HG03432 (cell line): ENCODE measurements at regions not wholly inside any gene's neighbourhood (a gene's known extent, or its start where the extent isn't known, plus 50 kb on each side); places are given as distances from the start of the nearest gene placed in this dataset.
"Not testable (repeated sequence)": the region's sequence is repeated elsewhere in the genome, so short reads cannot be mapped to it uniquely, and the experiment has no call there.

Source experiments
- ATAC-seq: cut with Tn5 transposase; IDR thresholded peaks from one replicate; pipeline ENCODE4 v1.9.1; 2021; ENCODE audit warnings: mild to moderate bottlenecking, moderate library complexity; ENCODE audit not compliant: unreplicated experiment

DNA sequence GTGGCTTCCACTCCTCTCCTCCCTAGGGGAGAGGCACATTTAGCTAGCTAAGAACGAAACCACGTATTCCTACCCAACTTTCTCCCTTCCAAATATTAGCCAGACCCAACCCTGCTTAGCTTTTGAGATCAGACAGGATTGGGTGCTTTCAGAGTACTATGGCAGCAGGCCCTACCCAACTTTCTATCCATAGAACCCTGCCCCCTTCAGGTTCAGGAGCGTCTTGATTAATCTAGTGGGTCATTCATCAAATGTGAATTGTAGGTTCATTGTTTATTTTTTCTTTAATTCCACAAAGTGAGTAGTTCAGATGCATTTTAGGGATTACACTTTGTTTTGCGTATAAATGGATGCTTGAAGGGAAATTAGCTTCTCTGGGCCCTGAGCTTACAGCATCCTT, 188.3 kb downstream of the MIB1 start:
- ATAC-seq = no peak

DNA sequence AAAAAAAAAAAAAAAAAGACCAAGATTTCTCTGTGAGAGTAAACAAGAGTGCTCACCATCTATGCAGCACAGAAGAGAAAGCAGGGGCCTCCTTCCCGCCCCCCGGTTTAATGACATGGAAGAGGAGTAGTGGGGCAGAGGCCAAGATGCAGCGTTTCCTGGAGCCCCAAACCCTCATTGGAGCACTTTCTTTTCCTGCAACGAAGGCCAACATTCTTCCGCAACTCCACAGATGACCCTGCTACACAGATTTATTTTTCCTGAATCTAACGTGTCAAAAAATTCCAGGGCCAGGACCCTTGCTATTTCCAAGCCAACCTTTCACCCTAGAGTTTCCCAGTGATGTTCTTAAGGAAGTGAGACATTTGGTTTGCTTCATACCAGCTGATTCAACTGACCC, 189.6 kb downstream of the MIB1 start:
- no peak for ATAC-seq

DNA sequence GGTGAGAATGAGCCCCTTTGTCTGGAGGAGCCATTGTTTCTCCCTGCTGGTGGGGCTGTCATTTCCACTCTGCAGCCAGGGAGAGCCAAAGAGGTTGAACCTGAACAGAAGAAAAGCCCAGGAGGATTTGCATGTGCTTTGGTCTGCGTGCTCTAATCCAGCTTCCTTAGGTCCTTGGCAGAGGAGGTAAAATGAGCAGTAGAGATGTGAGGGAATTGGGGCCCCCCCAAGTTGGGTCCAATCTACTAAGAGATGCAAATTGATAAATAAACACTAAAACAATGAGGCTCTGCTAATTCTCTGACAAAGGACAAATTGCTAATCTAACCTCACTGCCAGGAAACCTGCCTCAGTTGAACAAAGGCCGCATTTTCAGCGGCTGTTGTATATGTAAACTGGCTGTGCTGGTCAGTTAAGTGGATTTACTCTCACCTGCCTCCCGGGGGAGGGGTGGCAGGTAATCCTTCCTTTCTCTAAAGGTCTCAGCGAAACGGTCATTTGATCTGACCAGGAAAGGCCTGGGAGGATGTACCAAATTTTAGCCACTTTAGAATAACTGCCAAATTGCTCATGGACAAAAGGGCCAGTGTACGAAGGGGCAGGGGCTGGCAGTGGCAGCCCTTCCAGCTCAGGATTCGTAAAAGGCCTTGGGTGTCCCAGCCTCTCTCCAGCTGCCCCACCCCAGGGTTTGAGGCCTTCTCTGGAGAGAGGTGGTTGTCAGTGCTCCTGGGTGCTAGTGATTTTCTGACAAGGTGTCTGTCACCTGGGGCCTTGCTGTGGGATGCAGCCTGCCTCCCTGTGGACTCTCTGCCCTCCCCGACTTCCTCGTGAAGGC, 193.6 kb downstream of the MIB1 start:
- ATAC-seq = no peak

DNA sequence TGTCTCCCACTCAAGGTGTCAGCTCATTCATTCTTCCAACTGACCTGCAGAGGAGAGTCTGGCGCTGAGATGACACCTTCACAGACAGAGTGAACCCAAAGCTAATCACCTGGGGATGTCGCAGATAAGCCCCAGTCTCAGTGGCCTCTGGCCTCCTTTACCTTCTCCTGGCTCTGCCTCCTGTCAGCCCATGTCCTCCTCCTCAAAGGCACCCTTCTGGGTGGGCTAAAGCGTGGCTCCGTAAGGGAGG, 194.1 kb downstream of the MIB1 start:
- ATAC-seq = no peak

DNA sequence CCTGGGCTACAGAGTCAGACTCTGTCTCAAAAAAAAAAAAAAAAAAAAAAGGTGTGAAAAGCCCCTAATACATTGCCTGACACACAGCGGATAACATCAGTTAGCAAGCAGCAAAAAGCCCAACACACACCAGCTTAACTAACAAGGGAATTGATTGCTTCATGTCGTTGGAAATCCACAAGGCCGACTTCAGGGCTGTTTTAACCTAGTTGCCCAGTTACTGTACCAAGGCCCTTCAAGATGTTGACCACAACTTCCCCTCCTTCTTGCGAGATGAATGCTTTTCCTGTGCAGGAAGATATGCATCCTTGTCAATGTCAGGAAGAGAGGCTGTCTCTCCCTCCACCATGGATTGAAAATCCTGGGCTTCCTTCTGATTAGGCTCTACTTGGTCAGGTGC, 202.9 kb downstream of the MIB1 start:
- ATAC-seq = no peak

DNA sequence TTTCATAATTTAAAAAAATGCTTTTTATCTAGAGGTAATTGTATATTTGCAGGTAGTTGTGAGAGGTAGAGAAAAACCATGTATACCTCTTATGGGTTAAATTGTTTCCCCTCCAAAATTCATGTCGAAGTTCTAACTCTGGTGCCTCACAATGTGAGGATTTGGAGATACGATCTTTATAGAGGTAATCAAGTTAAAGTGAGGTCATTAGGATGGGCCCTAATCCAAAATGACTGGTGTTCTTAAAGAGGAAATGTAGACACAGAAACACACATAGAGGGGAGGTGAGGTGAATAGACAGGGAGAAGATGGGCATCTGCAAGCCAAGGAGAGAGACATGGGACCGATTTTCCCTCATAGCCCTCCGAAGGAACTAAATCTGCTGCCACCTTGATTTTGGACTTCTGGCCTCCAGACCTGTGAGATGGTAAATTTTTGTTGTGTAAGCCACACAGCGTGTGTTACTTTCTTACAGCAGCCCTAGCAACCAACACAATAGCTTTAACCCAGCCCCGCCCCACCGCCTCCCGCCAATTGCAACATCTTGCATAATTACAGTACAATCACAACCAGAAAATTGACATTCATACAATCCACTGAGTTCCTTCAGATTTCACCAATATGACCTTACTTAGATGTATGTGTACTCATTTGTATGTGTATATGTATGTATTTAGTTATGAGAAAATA, 208.9 kb downstream of the MIB1 start:
- ATAC-seq = no peak

DNA sequence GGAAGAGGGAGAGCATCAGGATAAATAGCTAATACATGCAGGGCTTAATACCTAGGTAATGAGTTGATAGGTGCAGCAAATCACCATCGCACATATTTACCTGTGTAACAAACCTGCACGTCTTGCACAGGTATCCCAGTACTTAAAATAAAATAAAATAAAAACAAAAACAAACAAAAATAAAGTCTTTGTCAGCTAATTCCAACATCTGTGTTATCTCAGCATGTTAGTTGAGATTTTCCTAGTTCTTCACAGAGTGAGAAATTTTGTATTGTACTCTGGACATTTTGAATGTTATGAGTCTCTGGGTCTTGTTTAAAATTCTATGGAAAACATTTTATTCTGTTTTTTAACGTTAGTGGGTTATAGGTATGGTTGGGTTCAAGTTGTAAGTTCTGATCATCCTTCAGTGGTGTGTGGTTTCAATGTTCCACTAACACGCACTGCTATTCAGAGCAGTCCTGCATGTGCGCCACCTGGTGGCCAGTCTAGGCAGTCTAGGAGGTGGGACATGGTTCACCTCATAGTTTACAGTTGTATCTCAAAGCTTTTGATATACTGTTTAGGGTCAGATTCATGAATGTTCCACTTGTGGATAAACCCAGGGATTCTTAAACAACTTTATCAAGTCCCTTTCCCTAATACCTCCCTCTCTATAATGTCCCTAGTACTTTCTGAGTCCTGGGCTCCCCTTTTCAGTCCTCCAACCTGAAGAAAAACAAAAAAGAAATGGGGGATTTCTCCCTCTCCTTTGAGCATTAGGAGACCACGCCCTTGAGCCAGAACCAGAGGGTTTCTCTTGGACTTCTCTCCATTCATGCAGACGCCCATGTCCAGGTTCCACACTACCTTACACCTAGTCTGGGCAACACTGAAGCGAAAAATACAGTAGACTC, 213.4 kb upstream of the GATA6 start:
- peak; percentile 96 for ATAC-seq

DNA sequence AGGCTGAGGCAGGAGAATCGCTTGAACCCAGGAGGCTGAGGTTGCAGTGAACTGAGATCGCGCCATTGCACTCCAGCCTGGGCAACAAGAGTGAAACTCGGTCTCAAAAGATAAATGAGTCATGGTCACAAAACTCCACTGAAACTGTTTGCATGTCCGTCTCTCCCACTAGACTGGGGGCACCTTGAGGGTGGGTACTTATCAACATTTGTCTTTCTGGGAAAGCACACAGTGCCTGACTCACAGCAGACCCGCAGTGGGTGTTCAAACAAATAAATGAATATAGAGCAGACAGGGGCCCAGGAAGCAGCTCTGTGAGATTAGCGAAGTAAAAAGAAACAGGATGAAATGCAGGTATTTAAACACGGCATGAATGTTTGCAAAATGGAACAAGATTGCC, 211.1 kb upstream of the GATA6 start:
- no peak for ATAC-seq

DNA sequence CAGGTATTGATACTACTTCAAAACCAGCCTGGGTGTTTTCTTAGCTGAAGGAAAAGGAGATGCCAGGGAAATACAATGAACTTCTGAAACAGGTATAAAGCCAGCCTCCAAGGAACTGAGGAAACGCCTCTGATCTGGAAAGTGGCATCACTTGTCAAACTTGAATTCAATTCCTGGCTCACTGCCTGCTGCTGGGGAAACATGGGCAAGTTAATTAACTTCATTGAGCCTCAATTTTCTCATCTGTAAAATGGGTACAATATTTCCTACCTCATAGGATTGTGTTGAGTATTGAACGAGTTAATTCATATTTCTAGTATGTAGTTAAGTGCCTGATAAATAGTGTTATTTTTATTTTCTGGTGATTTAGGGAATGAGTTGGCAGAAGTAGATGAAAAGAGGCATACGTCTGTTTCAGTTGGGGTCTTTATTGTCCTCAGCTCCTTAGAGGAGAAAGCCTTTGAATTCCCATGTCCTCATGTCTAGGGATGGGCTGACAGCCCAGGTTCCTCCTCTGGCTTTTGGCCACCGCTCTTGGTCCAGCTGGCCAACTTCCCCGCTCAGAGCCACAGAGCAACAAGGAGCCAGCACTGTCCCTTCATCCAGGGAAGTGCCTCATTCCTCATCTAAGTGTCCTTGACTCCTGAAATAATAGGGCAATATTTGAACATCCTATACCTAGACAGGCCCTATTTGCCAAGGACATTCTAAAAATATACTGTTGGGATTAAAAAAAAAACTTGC, 210.5 kb upstream of the GATA6 start:
- no peak for ATAC-seq

DNA sequence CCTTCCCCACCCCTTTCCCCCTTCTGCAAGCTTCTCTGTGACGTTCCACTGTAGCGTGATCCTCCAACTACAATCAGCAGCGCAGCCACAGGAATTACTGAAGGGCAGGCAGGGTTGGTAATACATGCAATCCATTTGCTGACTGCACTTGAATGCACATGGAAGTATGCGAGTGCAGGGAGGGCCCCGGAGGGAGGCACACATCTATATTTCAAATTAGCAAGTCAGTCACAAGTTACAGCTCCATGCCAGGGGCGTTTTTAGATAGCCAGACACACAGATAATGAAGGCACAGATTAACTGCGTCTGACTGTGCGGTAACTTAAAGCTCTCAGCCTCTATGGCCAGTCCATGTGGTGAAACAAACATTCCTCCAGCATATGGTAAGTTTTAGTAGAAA, 209.2 kb upstream of the GATA6 start:
- no peak for ATAC-seq

DNA sequence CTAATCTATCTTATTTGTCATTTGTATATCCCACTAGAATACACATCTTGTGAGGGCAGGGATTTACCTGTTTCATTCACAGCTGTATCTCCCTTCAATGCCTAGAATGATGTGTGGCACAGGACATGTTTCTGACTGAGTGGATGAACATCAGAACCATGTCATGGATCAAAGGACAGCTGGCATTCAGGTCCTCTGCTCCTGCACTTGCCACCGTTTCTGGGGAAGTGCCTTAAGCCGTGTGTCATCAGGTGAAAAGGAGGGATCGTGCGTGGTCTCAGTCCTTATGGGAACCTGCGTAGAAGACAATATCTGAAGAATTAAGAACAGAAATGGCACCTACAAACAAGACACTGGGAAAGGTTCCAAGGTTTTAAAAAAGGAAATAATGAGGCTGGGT, 206.1 kb upstream of the GATA6 start:
- ATAC-seq = no peak

DNA sequence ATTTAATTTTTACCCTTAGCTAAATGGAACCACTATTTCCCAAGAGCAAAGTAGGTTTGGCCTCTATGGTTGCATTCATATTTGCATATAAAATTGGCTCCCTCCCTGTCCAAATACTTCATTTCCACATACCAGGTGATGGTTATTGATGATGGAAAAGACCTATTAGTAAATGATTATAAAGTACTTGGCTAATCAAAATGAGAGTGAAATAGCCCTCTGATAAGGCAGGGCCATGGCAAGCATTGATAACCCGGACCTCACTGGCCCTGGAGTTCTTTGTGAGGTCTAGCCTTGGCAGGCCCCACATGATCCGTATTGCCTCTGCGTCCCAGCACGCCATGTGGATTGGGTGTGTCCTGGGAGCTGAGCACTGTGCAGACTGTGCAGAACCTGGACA, 201.1 kb upstream of the GATA6 start:
- ATAC-seq = no peak

DNA sequence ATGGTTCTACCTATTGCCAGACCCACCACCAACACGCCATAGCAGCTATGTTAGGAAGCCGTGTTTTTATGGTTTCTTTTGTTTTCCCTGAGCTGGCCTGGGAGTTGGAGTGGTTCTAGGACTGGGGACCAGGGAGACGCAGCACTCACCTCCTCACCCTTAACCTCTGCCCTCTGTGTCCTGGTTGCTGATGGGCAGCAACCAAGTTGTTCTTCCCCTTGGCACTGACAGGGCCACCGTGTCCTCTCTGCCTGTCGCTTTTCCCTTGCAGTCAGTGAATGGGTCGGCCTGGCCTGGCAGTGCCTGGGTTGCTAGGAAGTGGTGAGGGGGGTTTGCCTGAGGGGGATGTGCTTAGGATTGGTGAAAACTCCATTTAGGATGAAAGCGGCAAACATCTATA, 197.1 kb upstream of the GATA6 start:
- ATAC-seq = no peak

DNA sequence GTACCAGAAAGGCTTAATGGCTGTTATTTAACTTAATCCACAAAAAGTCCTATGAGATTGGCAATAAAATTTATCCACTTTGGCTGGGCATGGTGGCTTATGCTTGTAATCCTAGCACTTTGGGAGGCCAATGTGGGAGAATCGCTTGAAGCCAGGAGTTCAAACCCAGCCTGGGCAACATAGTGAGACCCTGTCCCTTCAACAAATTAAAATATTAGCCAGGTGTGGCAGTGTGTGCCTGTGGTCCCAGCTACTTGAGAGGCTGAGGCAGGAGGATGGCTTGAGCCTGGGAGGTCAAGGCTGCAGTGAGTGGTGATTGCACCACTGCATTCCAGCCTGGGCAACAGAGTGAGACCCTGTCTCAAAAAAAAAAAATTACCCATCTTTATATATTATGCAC, 193.4 kb upstream of the GATA6 start:
- ATAC-seq = not testable (repeated sequence)

DNA sequence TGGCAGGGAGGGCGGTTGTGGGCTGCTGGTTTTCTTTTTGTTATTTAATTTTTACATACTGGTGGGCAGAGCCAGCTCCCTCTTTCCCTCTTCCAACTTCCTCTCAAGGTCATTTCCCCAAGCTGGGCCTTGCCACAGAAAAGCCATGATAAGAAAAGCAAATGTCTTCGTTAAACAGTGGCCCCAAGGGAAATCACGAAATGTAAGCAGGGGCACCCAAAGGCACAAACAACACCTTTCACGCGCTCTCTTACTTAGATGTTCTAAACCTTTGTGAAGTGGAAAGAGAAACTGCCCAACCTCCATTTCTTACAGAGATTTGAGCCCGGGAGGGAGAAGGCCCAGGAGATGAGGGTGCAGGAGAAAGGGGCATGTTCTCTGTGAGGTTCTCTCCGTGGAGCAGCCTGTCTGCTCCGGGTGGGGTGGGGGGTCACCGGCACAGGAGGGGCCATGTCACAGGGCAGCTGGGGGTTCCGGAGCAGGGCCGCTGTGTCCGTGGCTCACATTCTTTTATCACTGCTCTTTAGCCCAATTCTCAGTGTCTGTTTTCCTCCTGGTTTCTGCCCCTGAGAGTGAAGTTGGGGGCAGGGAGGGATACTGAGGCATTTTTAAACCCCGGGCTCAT, 190.7 kb upstream of the GATA6 start:
- no peak for ATAC-seq

DNA sequence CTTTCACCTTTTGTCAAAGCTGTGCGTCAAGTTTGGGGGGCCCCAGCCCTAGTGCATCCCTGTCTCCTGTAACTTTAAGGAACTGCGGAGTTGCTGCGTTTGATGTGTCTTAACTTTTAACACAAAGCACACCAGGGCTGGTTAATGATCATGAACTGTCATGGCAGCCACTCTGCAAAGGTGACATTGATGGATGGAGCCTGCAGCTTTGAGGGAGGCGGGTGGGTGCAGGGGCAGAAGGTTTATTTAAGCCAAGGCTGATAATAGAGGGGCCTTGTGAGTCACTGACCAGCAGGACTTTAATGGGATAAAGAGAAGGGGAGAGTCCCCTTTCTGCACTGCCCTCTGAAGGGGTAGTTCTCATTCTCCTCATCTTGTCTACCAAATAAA, 190.2 kb upstream of the GATA6 start:
- no peak for ATAC-seq

DNA sequence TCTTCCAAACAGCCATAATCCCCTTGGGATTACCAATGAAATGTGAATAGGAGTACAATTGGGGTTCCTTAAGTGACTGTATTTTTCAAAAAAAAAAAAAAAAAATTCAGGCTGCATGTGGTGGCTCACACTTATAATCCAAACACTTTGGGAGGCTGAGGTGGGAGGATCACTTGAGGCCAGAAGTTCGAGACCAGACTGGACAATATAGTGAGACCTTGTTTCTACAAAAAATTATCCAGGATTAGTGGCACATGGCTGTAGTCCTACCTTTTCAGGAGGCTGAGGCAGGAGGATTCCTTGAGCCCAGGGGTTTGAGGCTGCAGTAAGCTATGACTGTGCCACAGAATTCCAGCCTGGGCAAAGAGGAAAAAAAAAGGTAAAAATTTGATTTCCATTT, 189.6 kb upstream of the GATA6 start:
- ATAC-seq = no peak

DNA sequence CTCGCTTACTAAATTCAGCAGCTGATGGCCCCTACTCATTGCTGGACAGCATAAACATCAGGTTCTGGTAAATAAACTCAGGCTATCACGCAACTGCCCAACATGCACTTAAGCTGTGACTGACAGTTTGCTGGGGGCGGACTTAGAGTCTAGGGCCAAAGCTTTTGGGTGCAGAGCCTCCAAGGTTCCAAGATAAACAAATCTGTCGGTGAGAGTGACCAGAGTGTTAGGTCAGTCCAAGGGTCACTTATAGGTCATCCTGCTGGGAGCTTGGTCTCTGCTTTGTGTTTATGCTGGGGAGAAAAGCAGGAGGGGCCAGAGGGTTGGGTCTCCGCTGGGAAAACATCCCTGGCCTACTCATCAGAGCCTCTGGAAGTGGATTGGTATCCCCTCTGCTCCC, 188.6 kb upstream of the GATA6 start:
- no peak for ATAC-seq

DNA sequence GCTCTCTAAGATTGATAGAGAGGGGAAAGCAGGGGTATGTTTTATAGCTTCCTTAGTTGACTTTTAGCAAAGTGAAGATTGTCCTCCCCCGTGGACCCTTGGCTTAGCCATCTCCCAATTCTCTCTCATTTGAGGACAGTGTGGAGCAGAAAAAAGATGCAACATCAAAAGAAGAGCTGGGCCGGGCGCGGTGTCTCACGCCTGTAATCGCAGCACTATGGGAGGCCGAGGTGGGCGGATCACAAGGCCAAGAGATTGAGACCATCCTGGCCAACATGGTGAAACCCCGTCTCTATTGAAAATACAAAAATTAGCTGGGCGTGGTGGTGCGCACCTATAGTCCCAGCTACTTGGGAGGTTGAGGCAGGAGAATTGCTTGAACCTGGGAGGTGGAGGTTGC, 187.9 kb upstream of the GATA6 start:
- not testable (repeated sequence) for ATAC-seq

DNA sequence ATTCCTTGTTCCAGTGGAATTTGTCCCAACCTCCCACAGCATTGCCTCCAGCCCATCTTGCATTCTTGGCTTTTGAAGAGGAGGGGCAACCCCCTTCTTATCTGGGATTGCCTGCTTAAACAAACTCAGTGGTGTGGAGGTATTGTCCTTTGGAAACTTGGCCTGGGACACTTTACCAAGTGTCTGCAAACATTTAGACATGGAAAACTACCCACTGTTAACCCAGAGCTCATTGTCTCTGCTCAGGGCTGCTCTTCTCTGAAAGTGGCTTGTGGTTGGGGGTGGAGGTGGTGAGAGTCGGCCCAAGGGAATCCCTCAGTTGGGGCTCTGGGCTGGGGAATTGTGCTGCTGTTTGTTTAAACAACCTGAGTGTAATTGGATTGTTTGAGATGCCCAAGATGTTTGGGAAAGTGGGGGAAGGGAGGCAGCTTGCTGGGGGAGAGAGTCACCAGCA, 178.3 kb upstream of the GATA6 start:
- ATAC-seq = no peak

DNA sequence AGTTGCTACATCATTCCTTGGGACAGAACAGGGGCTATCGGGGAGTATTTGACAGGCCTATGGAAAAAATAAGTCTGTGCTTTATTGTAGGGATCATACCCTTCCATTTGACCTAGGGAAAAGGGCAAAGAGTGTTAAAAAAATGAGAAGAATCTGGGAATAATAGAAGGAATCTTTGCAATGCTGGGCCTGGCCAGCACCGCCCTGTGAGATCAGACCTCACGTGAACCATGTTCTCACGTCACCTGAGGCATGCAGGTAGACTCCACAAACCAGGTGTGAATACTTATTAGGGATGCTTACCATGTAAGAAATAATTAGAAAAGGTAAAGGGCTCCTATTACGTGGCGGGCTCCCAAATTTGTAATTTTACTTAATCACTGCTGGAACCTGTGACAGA, 177.5 kb upstream of the GATA6 start:
- ATAC-seq = no peak
